WTC11 (cell line): ENCODE measurements at regions not wholly inside any gene's neighbourhood (a gene's known extent, or its start where the extent isn't known, plus 50 kb on each side); places are given as distances from the start of the nearest gene placed in this dataset.

Experiments used
- ATAC-seq: fragments of 200-7000 bp; cut with Tn5 transposase; 2 replicates; pipeline ENCODE4 v1.10.0; 2021; ENCODE audit warnings: mild to moderate bottlenecking, moderate library complexity
- CTCF ChIA-PET: fragments of 300-600 bp; sonication (Branson Sonifier 250); formaldehyde crosslinking; loops from one replicate; lab custom pipeline; 2021; ENCODE audit warnings: antibody characterized with exemption; lab: Charles Lee
- POLR2A ChIA-PET: fragments of 350-600 bp; sonication (Branson Sonifier 250); formaldehyde crosslinking; loops from one replicate; lab custom pipeline; 2021; ENCODE audit warnings: antibody characterized with exemption; lab: Charles Lee
- DNase-seq: peaks from one replicate; pipeline ENCODE4 v3.0.0; 2021; ENCODE audit warnings: low spot score
- H3K27ac Mint-ChIP-seq: 2 replicates; pipeline ENCODE4 v1.8.0; 2021; ENCODE audit warnings: mixed read lengths
- H3K27me3 Mint-ChIP-seq: 2 replicates; pipeline ENCODE4 v1.8.0; 2021; ENCODE audit warnings: low read depth, mild to moderate bottlenecking, moderate library complexity, mixed read lengths
- H3K36me3 Mint-ChIP-seq: 2 replicates; pipeline ENCODE4 v1.8.0; 2021; ENCODE audit warnings: mixed read lengths
- H3K4me1 Mint-ChIP-seq: 2 replicates; pipeline ENCODE4 v1.8.0; 2022; ENCODE audit warnings: mixed read lengths
- H3K4me3 Mint-ChIP-seq: 2 replicates; pipeline ENCODE4 v1.8.0; 2021; ENCODE audit warnings: mild to moderate bottlenecking, moderate library complexity, mixed read lengths
- H3K9me3 Mint-ChIP-seq: 2 replicates; pipeline ENCODE4 v1.8.0; 2021; ENCODE audit warnings: mixed read lengths
- AFF4 ChIP-seq: sonication (generic); formaldehyde crosslinking; IDR thresholded peaks from 2 replicates; pipeline ENCODE4 v1.8.1; 2023; ENCODE audit warnings: mild to moderate bottlenecking, missing genetic modification reagents, borderline replicate concordance
- AR ChIP-seq: fragments of 250-450 bp; sonication (Bioruptor Pico); IDR thresholded peaks from 2 replicates; pipeline ENCODE4 v1.9.0; 2021; ENCODE audit warnings: mild to moderate bottlenecking
- ARID4B ChIP-seq: sonication (generic); formaldehyde crosslinking; IDR thresholded peaks from 2 replicates; pipeline ENCODE4 v1.8.0; 2023; ENCODE audit warnings: missing genetic modification reagents, mild to moderate bottlenecking, borderline replicate concordance
- JUN ChIP-seq: sonication (generic); formaldehyde crosslinking; IDR thresholded peaks from 2 replicates; pipeline ENCODE4 v1.8.0; 2023; ENCODE audit warnings: mild to moderate bottlenecking, missing genetic modification reagents
- KAT7 ChIP-seq: sonication (generic); formaldehyde crosslinking; IDR thresholded peaks from 2 replicates; pipeline ENCODE4 v1.8.1; 2023; ENCODE audit warnings: missing genetic modification reagents, mild to moderate bottlenecking, borderline replicate concordance
- MAX ChIP-seq: sonication (generic); formaldehyde crosslinking; IDR thresholded peaks from 2 replicates; pipeline ENCODE4 v1.8.0; 2022; ENCODE audit warnings: mild to moderate bottlenecking, missing genetic modification reagents
- NFE2L1 ChIP-seq: sonication (generic); formaldehyde crosslinking; IDR thresholded peaks from 2 replicates; pipeline ENCODE4 v1.8.1; 2023; ENCODE audit warnings: missing genetic modification reagents
- RORB ChIP-seq: fragments of 250-450 bp; sonication (Bioruptor Pico); IDR thresholded peaks from 2 replicates; pipeline ENCODE4 v1.9.0; 2021; ENCODE audit warnings: mild to moderate bottlenecking
- SOX15 ChIP-seq: fragments of 250-450 bp; sonication (Bioruptor Pico); IDR thresholded peaks from 2 replicates; pipeline ENCODE4 v1.9.0; 2021; ENCODE audit warnings: mild to moderate bottlenecking
- STAT6 ChIP-seq: sonication (generic); formaldehyde crosslinking; conservative IDR thresholded peaks from 2 replicates; pipeline ENCODE4 v1.8.1; 2023; ENCODE audit warnings: mild to moderate bottlenecking, low read depth, missing genetic modification reagents, moderate library complexity
- TEAD1 ChIP-seq: sonication (generic); formaldehyde crosslinking; IDR thresholded peaks from 2 replicates; pipeline ENCODE4 v1.8.0; 2022; ENCODE audit warnings: mild to moderate bottlenecking, missing genetic modification reagents
- ZBTB43 ChIP-seq: sonication (generic); formaldehyde crosslinking; IDR thresholded peaks from 2 replicates; pipeline ENCODE4 v1.8.1; 2023; ENCODE audit warnings: mild to moderate bottlenecking, missing genetic modification reagents
- ZNF317 ChIP-seq: sonication (generic); formaldehyde crosslinking; IDR thresholded peaks from 2 replicates; pipeline ENCODE4 v1.8.1; 2023; ENCODE audit warnings: low read depth, mild to moderate bottlenecking, moderate library complexity, missing genetic modification reagents, borderline replicate concordance
- ZNF425 ChIP-seq: fragments of 250-450 bp; sonication (Bioruptor Pico); conservative IDR thresholded peaks from 2 replicates; pipeline ENCODE4 v1.9.0; 2021; ENCODE audit warnings: mild to moderate bottlenecking

GRCh38 chr6:41416501-41416837 is 81.1 kb downstream of the NCR2 start (continued):
- TF ChIP-seq RORB (CRISPR knock-in tag) (no peak), STAT6 (CRISPR knock-in tag) (no peak), JUN (CRISPR knock-in tag) (no peak), SOX15 (CRISPR knock-in tag) (no peak)

- DNase-seq (no peak), ATAC-seq (no peak)
- Mint-ChIP-seq H3K4me3 (no peak overlapping the region), H3K4me1 (peaks cover 9% of the 10 kb centered on the region), H3K36me3 (peaks cover 5% of the 10 kb centered on the region; the same call in 1 of the 2 replicates), H3K27ac (no peak overlapping the region), H3K9me3 (peaks cover 5% of the 10 kb centered on the region), H3K27me3 (peaks cover 97% of the 10 kb centered on the region)
- ChIA-PET CTCF (interaction anchor here (1.0 to 1.4 kb wide), 2 partner anchors 11 to 265 kb away, joined by 3 read pairs; no protein-coding TSS in a partner anchor), POLR2A (no interaction called here)
- TF ChIP-seq ZNF425 (CRISPR knock-in tag): no peak
- no peak for TF ChIP-seq NFE2L1 (CRISPR knock-in tag)
- TF ChIP-seq ARID4B (CRISPR knock-in tag): no peak
- no peak for TF ChIP-seq AR
- TF ChIP-seq MAX: no peak
Measured at GRCh38 chr6:41418741-41419140, 83.3 kb downstream of the NCR2 start.

- Mint-ChIP-seq H3K27me3 (peaks cover 91% of the 10 kb centered on the region), H3K27ac (no peak overlapping the region), H3K36me3 (peaks cover 5% of the 10 kb centered on the region; the same call in 1 of the 2 replicates), H3K9me3 (peaks cover 5% of the 10 kb centered on the region), H3K4me3 (no peak overlapping the region), H3K4me1 (peaks cover 7% of the 10 kb centered on the region)
- ChIA-PET POLR2A (no interaction called here), CTCF (no interaction called here)
- ATAC-seq (no peak), DNase-seq (no peak)
- no peak for TF ChIP-seq KAT7 (CRISPR knock-in tag)
- no peak for TF ChIP-seq ZNF317 (CRISPR knock-in tag)
- TF ChIP-seq TEAD1 (CRISPR knock-in tag): no peak
- TF ChIP-seq RORB (CRISPR knock-in tag): no peak
- TF ChIP-seq ZBTB43 (CRISPR knock-in tag): no peak
- TF ChIP-seq AFF4 (CRISPR knock-in tag): no peak
Measured at GRCh38 chr6:41419385-41419784, 84.0 kb downstream of the NCR2 start.
